ENCODE measurements at regions not wholly inside any gene's neighbourhood (a gene's known extent, or its start where the extent isn't known, plus 50 kb on each side); places are given as distances from the start of the nearest gene placed in this dataset.

- no peak overlapping the region for H3K27ac Mint-ChIP-seq
- ATAC-seq = no peak
Observed at GRCh38 chr10:4596951-4597350, 229.1 kb upstream of the AKR1E2 start.

GRCh38 chr10:4595719-4596319 is 230.2 kb upstream of the AKR1E2 start:
- ATAC-seq (no peak), DNase-seq (no peak)
- Histone ChIP-seq H3K27ac (ENCODE audit: low read length) (no peak overlapping the region), H3K27me3 (ENCODE audit: control insufficient read depth, insufficient read depth, low read length) (peaks cover 3% of the 10 kb centered on the region), H3K4me1 (ENCODE audit: control insufficient read depth, insufficient read depth, low read length) (no peaks in the 10 kb centered on the region), H3K4me3 (ENCODE audit: low read length) (no peak overlapping the region), H3K9me3 (ENCODE audit: control insufficient read depth, insufficient read depth, low read length) (no peaks in the 10 kb centered on the region), H3K36me3 (ENCODE audit: control insufficient read depth, insufficient read depth, low read length) (no peaks in the 10 kb centered on the region)
- H3K4me3 Mint-ChIP-seq = no peak overlapping the region
- H3K4me1 Mint-ChIP-seq = no peaks in the 10 kb centered on the region
- no peaks in the 10 kb centered on the region for H3K36me3 Mint-ChIP-seq
- WGBS (ENCODE audit: insufficient coverage) = 100% methylated on average over 3 of the region's 4 CpGs
- TF ChIP-seq CTCF (IDR thresholded peaks at IDR 0.05) = no peak
- no peak overlapping the region for H3K27ac Mint-ChIP-seq
- H3K27me3 Mint-ChIP-seq (ENCODE audit: low read depth in 2 of 2) = peaks cover 3 to 11% of the 10 kb centered on the region in 2 donors
- H3K9me3 Mint-ChIP-seq = no peaks in the 10 kb centered on the region
- intact Hi-C loops (cut with micrococcal nuclease) = no loop called here

More at GRCh38 chr10:4596951-4597350, 229.1 kb upstream of the AKR1E2 start:
- H3K27me3 ChIP-seq (ENCODE audit: control insufficient read depth, insufficient read depth, low read length) = peaks cover 3% of the 10 kb centered on the region
- H3K4me3 ChIP-seq (ENCODE audit: low read length) = no peak overlapping the region
- no peaks in the 10 kb centered on the region for H3K36me3 Mint-ChIP-seq
- no peaks in the 10 kb centered on the region for H3K9me3 Mint-ChIP-seq
- H3K36me3 ChIP-seq (ENCODE audit: control insufficient read depth, insufficient read depth, low read length) = no peaks in the 10 kb centered on the region
- DNase-seq = no peak
- H3K4me1 Mint-ChIP-seq = no peaks in the 10 kb centered on the region
- H3K4me1 ChIP-seq (ENCODE audit: control insufficient read depth, insufficient read depth, low read length) = no peaks in the 10 kb centered on the region
- intact Hi-C loops (cut with micrococcal nuclease) = no loop called here
- H3K27me3 Mint-ChIP-seq (ENCODE audit: low read depth in 2 of 2) = peaks cover 3 to 9% of the 10 kb centered on the region in 2 donors
- H3K27ac ChIP-seq (ENCODE audit: low read length) = no peak overlapping the region
- no peak overlapping the region for H3K4me3 Mint-ChIP-seq
- TF ChIP-seq CTCF (IDR thresholded peaks at IDR 0.05) = no peak
- no peaks in the 10 kb centered on the region for H3K9me3 ChIP-seq (ENCODE audit: control insufficient read depth, insufficient read depth, low read length)
- WGBS (ENCODE audit: insufficient coverage) = no CpG with 5 or more reads among the region's 1 CpG

GRCh38 chr10:4590807-4591206 is 235.2 kb upstream of the AKR1E2 start:
- H3K36me3 Mint-ChIP-seq = no peaks in the 10 kb centered on the region
- H3K9me3 ChIP-seq (ENCODE audit: control insufficient read depth, insufficient read depth, low read length) = no peaks in the 10 kb centered on the region
- no peaks in the 10 kb centered on the region for H3K27me3 ChIP-seq (ENCODE audit: control insufficient read depth, insufficient read depth, low read length)
- ATAC-seq = no peak
- H3K4me1 Mint-ChIP-seq = no peaks in the 10 kb centered on the region
- no CpG with 5 or more reads among the region's 1 CpG for WGBS (ENCODE audit: insufficient coverage)
- no peaks in the 10 kb centered on the region for H3K4me1 ChIP-seq (ENCODE audit: control insufficient read depth, insufficient read depth, low read length)
- no peak overlapping the region for H3K4me3 Mint-ChIP-seq
- DNase-seq = no peak
- no peak overlapping the region for H3K4me3 ChIP-seq (ENCODE audit: low read length)
- H3K27ac ChIP-seq (ENCODE audit: low read length) = no peak overlapping the region
- H3K9me3 Mint-ChIP-seq = no peaks in the 10 kb centered on the region
- TF ChIP-seq CTCF (IDR thresholded peaks at IDR 0.05) = no peak
- intact Hi-C loops (cut with micrococcal nuclease) = no loop called here
- H3K27ac Mint-ChIP-seq = no peak overlapping the region
- H3K27me3 Mint-ChIP-seq (ENCODE audit: low read depth in 2 of 2) = peaks cover 0 to 23% of the 10 kb centered on the region in 2 donors
- H3K36me3 ChIP-seq (ENCODE audit: control insufficient read depth, insufficient read depth, low read length) = no peaks in the 10 kb centered on the region

- no peak for DNase-seq
- no peak overlapping the region for H3K4me3 ChIP-seq (ENCODE audit: low read length)
- H3K27ac Mint-ChIP-seq = no peak overlapping the region
Observed at GRCh38 chr10:4588824-4589223, 237.2 kb upstream of the AKR1E2 start.

More at GRCh38 chr10:4588824-4589223, 237.2 kb upstream of the AKR1E2 start:
- Histone ChIP-seq H3K4me1 (ENCODE audit: control insufficient read depth, insufficient read depth, low read length) (no peaks in the 10 kb centered on the region), H3K36me3 (ENCODE audit: control insufficient read depth, insufficient read depth, low read length) (no peaks in the 10 kb centered on the region), H3K27ac (ENCODE audit: low read length) (no peak overlapping the region), H3K9me3 (ENCODE audit: control insufficient read depth, insufficient read depth, low read length) (no peaks in the 10 kb centered on the region), H3K27me3 (ENCODE audit: control insufficient read depth, insufficient read depth, low read length) (peaks cover 4% of the 10 kb centered on the region)
- H3K36me3 Mint-ChIP-seq = no peaks in the 10 kb centered on the region
- H3K27me3 Mint-ChIP-seq (ENCODE audit: low read depth in 2 of 2) = peaks cover 4 to 21% of the 10 kb centered on the region in 2 donors
- no peak for TF ChIP-seq CTCF (IDR thresholded peaks at IDR 0.05)
- ATAC-seq = no peak
- no peak overlapping the region for H3K4me3 Mint-ChIP-seq
- no peaks in the 10 kb centered on the region for H3K4me1 Mint-ChIP-seq
- no peaks in the 10 kb centered on the region for H3K9me3 Mint-ChIP-seq
- intact Hi-C loops (cut with micrococcal nuclease) = no loop called here
- WGBS (ENCODE audit: insufficient coverage) = 100% methylated on average over 1 of the region's 3 CpGs

Measured in natural killer cell (primary cell).